ENCODE measurements at regions not wholly inside any gene's neighbourhood (a gene's known extent, or its start where the extent isn't known, plus 50 kb on each side); places are given as distances from the start of the nearest gene placed in this dataset.

DNA sequence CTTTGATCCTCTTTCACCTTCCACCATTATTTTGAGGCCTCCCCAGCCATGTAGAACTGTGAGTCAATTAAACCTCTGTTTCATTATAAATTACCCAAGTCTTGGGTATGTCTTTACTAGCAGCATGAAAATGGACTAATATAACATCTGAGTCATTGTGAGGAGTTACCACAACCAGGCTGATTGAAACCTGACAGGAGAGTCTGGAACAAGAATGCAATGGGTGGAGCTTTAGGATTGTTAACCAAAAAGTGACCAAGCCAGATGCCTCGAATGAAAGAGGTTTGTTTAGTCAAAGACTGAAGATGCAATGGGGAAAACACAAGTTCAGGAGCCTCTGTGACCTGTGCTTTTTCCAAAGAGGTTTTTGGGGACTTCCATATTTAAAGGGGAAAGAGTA, 659.0 kb downstream of the SLITRK6 start:
- TF ChIP-seq, protein P1, sequence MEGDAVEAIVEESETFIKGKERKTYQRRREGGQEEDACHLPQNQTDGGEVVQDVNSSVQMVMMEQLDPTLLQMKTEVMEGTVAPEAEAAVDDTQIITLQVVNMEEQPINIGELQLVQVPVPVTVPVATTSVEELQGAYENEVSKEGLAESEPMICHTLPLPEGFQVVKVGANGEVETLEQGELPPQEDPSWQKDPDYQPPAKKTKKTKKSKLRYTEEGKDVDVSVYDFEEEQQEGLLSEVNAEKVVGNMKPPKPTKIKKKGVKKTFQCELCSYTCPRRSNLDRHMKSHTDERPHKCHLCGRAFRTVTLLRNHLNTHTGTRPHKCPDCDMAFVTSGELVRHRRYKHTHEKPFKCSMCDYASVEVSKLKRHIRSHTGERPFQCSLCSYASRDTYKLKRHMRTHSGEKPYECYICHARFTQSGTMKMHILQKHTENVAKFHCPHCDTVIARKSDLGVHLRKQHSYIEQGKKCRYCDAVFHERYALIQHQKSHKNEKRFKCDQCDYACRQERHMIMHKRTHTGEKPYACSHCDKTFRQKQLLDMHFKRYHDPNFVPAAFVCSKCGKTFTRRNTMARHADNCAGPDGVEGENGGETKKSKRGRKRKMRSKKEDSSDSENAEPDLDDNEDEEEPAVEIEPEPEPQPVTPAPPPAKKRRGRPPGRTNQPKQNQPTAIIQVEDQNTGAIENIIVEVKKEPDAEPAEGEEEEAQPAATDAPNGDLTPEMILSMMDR (conservative IDR thresholded peaks at IDR 0.05), result no peak
- no peak for TF ChIP-seq EZH2 (IDR thresholded peaks at IDR 0.05; ENCODE audit: low read depth)

Data from PC-9 (cell line).